GM19372 (cell line): ENCODE measurements at regions not wholly inside any gene's neighbourhood (a gene's known extent, or its start where the extent isn't known, plus 50 kb on each side); places are given as distances from the start of the nearest gene placed in this dataset.

ENCODE experiments used
- ATAC-seq: cut with Tn5 transposase; IDR thresholded peaks from one replicate; pipeline ENCODE4 v1.9.1; 2021; ENCODE audit warnings: mild to moderate bottlenecking, low read depth, moderate library complexity; ENCODE audit not compliant: unreplicated experiment

- no peak for ATAC-seq
These were observed 92.7 kb downstream of the PCSK1 start for GRCh38 chr5:96340357-96340756.

GRCh38 chr5:96339862-96340261, 93.2 kb downstream of the PCSK1 start:
- no peak for ATAC-seq

GRCh38 chr5:96338624-96339415, 94.2 kb downstream of the PCSK1 start:
- ATAC-seq: no peak

GRCh38 chr5:96338091-96338490, 95.0 kb downstream of the PCSK1 start:
- peak; percentile 44 for ATAC-seq

- ATAC-seq: no peak
These were observed 95.8 kb downstream of the PCSK1 start for GRCh38 chr5:96337048-96337781.

- ATAC-seq: peak; percentile 58
These were observed 96.6 kb downstream of the PCSK1 start for GRCh38 chr5:96336351-96336985.

- no peak for ATAC-seq
These were observed 97.2 kb downstream of the PCSK1 start for GRCh38 chr5:96335873-96336272.

GRCh38 chr5:96333391-96333790, 99.7 kb downstream of the PCSK1 start:
- no peak for ATAC-seq

- no peak for ATAC-seq
These were observed 100.3 kb downstream of the PCSK1 start for GRCh38 chr5:96332535-96333366.

- no peak for ATAC-seq
These were observed 101.2 kb downstream of the PCSK1 start for GRCh38 chr5:96331681-96332361.

- ATAC-seq: no peak
These were observed 101.8 kb downstream of the PCSK1 start for GRCh38 chr5:96331210-96331609.

- no peak for ATAC-seq
These were observed 102.4 kb downstream of the PCSK1 start for GRCh38 chr5:96330530-96331140.

GRCh38 chr5:96329886-96330529, 103.0 kb downstream of the PCSK1 start:
- no peak for ATAC-seq

GRCh38 chr5:96329289-96329688, 103.8 kb downstream of the PCSK1 start:
- ATAC-seq: no peak

GRCh38 chr5:96327722-96328121, 105.3 kb downstream of the PCSK1 start:
- no peak for ATAC-seq

GRCh38 chr5:96326902-96327301, 106.1 kb downstream of the PCSK1 start:
- peak; percentile 64 for ATAC-seq

- ATAC-seq: no peak
These were observed 108.3 kb downstream of the PCSK1 start for GRCh38 chr5:96324708-96325107.

- ATAC-seq: no peak
These were observed 110.2 kb downstream of the PCSK1 start for GRCh38 chr5:96322865-96323264.

- no peak for ATAC-seq
These were observed 110.8 kb downstream of the PCSK1 start for GRCh38 chr5:96322217-96322616.
